CD4-positive, alpha-beta T cell treated with Interleukin-4 for 4 hours (primary cell): ENCODE measurements at regions not wholly inside any gene's neighbourhood (a gene's known extent, or its start where the extent isn't known, plus 50 kb on each side); places are given as distances from the start of the nearest gene placed in this dataset.
A peak's percentile ranks its signal among the peaks of the same experiment; 100 is the strongest.

Experiments
- DNase-seq: peaks from one replicate; pipeline ENCODE4 v3.0.0-alpha.2; 2020

GRCh38 chr13:77838271-77838670 is 80.4 kb downstream of the EDNRB start:
- DNase-seq, result no peak

GRCh38 chr13:77836423-77836822 is 82.2 kb downstream of the EDNRB start:
- DNase-seq, result peak; percentile 3

GRCh38 chr13:77833331-77833863 is 85.2 kb downstream of the EDNRB start:
- DNase-seq, result no peak

- no peak for DNase-seq
Measured at GRCh38 chr13:77832339-77833100, 86.1 kb downstream of the EDNRB start.

DNA sequence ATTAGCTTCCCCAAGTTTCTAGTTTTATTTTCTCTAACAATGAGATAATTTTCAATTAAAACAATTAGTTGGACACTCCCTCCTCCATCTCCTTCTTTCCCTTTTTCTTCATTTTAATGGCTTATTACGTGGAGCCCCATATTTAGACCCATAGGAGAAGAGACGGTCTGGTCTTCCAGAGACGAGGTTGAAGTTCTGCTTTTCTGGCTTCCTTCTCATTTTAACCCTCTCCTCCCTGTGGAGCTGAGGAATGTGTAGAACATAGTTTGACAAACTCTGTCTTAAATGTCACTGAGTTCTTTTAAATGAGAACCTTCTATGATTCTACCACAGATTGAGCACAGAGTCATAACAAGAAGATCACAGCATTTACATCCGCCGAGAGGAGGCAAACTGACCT is 86.8 kb downstream of the EDNRB start:
- no peak for DNase-seq

DNA sequence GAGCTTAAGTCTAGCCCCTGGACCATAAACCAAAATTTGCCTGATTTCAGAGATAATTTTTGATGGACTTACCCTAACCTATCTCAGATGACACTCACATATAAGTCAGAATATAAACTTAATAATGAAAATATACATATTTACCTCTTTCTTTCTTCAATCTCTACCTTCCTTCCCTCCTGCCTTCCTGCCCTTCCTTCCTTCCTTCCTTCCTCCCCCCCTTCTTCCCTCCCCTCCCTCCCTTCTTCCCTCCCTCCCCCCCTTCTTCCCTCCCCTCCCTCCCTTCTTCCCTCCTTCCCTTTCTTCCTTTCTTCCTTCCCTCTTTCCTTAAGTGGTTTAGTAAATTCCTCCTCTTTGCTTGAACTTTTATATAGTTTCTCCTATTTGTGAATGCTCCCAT is 88.7 kb downstream of the EDNRB start:
- no peak for DNase-seq

- no peak for DNase-seq
Measured at GRCh38 chr13:77828799-77829198, 89.8 kb downstream of the EDNRB start.

DNA sequence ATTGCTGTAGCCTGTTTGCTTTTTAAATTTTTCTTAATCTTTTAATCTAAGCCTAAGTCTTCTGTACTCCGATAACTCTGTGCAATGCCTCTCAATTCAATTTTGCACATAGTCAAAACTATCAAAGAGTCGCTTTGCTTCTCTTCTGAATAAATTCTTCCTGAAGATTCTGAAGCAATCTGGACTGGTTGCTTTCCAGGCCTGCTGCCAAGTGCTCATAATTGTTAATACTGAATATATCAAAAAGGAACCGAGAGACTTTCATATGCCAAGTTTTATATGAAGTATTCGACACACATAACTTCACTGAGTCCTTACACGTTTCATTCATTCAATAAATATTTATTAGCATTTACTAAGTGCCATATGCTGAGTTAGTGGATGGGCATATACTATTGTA is 91.3 kb downstream of the EDNRB start:
- DNase-seq, result no peak

- DNase-seq, result no peak
Measured at GRCh38 chr13:77820431-77821149, 98.0 kb downstream of the EDNRB start.

DNA sequence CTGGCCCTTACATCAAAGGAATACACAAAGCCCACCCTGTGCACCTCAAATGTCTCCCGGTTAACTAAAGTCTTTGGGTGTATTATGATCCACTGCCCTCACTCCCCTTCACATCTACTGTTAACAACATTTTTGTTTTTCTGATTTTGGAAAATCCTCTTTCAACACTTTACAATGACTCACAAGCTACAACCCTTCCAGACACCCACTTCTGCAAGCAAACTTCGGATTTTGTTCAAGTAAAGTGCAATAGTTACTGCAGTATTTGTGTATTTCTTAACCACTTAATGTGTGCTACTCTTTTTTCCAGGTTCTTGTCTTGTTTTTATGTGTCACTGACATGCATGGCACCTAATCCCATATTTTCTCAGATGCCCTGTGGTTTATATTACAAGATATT is 101.1 kb downstream of the EDNRB start:
- DNase-seq, result no peak

DNA sequence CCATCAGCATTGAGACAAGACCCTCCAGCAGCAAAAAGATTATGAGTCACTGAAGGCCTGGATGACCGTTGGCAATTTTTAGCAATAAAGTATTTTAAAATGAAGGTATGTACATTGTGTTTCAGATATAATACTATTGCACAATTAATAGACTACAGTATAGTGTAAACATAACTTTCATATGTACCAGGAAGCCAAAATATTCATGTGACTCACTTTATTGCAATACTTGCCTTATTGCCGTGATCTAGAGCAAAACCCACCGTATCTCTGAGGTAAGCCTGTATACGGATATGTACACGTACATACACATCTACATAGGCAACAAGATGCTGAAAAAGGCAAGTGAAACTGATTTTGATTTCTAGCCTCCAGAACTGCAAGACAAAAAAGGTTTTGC is 103.3 kb downstream of the EDNRB start:
- DNase-seq, result no peak
